C1 segment of cervical spinal cord (tissue), 14 donors: ENCODE measurements at regions not wholly inside any gene's neighbourhood (a gene's known extent, or its start where the extent isn't known, plus 50 kb on each side); places are given as distances from the start of the nearest gene placed in this dataset.

Experiments
- DNase-seq, 14 donors: peaks; one replicate each; lab custom pipeline; 2025; lab: John Stamatoyannopoulos, UW

DNA sequence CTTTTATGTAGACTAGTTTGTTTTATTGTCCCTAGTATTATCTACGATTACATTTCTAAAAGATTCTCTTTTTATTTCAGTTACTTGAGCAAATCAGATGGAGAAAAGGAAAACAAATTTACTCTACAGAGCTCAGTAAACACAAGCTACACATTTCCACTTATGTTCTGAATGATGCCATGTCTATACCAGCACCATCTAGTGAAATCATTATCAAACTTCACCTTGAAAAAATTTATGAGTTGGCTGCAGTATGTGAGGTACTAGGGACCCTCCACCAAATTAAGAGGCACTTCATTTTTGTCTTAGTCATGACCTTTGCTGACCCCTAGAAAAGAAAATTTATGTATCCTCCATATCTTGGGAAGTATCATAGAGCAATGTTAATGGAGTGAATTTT is 827.4 kb downstream of the SI start:
- no peak for DNase-seq

DNA sequence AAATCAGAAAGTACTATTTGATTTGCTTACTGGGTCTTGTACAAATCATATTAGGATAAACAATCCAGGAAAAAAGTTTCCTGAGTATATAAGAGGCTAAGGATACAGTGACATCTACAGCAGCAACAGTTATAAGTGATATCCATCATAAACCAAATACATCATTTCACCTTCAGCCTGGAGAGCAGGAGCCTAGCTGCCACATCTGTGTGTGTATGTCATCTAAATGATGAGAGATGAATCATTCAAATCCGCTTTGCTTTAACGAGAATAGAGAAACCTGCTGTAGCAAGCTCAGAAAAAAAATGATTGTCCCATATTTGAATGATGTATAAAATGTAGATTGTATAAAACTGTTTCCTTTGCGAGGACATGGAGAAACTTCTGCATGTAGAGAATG is 841.4 kb downstream of the SI start:
- DNase-seq = no peak

DNA sequence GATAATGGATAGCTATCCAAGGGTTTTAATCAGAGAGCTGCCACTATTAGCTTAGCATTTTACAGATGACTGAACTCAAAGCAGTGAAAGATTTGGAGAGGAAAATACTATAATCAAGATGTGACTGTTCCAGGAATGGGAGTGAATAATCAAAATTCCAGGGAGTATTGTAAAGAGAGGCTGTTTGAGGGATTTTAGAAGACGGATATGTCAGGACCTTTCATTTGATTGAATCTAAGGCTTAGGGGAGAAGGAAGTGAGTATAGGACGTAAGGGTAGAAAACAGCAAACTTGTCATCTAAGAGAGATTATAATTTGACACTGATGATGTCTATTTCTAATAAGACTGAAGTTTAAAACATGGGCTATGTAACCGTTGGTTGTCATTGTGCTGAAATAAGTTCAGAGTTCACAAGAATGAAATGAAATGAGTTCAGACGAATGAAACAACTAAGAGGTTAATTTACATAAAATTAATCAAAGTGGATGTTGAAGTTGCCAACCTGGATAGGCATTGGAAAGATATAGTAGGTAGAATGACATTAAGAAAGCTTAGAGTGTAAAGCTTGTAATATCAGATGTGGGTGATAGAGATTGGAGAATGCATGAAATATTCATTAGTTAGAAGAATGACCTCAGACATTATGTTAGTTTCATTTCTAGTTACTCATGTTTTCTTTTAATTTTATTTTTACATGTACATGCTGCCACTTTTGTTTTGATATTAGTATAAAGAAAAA is 842.8 kb downstream of the SI start:
- DNase-seq = no peak

DNA sequence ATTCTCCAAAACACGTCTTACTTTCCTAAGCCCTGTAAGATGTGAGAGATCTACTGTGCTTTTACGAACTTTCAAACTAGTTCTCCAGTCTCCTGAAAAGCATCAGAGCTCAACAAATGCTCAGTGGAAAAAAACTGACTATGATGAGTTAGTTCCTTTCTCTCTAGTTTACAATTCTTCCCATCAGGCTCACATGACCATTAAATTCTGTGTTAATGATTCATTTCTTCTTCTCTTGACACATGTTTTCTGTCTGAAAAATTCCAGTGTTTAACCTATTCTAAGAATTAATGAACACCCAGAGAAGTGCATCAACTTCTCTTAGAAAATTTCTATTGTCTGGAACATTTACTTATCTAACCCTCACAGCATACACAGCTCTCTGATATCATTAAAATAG is 844.3 kb downstream of the SI start:
- no peak for DNase-seq

DNA sequence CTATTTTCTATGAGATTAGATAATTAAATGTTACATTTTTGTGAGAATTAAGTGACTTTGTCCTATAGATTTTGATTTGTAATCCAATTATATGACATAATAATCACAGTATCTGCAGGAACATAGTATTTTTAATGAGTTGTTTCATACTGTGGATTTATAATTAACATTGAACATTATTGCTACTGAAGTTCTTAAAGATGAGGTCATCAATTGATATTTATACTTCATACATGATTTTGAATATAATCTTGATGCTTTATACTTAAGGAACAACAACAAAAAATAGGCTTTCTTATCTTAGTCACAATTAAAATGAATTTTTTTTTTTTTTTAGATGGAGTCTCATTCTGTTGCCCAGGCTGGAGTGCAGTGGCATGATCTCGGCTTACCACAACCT is 846.6 kb downstream of the SI start:
- no peak for DNase-seq

DNA sequence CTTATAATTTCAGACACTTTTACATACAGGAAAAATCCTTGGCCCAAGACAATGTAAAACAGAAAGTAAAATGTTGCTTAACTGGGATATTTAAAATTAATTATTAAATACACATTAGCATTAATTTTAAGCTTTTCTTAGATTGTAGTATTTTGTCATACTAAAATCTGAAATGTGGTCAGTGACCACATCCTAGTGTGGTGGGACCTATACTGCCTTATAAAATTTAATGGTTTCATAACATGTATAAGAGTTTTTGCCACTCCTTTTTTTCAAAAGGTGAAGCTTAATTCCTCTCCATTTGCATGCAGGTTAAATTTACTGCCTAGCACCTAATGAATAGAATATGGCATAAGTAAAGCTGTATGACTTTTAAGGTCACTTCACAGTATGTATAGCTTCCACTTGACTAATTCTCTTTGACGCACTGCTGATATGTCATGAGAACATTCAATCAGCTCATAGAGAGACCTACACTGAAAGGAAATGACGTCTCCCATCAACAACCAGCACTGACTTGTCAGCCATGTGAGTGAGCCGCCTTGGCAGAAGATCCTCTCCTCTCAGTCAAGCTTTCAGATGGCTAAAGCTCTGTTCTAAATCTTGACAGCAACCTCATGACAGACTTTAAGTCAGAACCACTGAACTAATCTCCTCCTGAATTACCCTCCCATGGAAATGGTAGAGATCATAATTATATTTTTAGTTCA is 847.8 kb downstream of the SI start:
- DNase-seq = no peak

DNA sequence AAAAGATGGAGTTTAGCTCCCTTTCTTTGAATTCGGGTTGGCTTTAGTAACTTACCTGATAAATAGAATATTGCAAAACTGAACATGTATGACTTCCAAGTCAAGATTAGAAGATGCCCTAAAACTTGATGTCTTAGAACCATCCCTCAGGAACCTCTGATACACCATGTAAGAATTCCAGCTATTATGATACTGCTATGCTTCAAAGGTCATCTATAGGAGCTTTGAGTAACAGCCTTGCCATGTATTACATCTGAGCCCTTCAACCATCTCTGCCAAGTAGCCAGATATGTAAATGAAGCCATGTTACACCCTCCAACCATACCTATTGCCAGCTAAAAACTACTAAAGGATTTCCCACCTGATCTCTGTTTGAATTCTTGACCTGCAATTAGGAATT is 854.2 kb downstream of the SI start:
- DNase-seq = no peak

DNA sequence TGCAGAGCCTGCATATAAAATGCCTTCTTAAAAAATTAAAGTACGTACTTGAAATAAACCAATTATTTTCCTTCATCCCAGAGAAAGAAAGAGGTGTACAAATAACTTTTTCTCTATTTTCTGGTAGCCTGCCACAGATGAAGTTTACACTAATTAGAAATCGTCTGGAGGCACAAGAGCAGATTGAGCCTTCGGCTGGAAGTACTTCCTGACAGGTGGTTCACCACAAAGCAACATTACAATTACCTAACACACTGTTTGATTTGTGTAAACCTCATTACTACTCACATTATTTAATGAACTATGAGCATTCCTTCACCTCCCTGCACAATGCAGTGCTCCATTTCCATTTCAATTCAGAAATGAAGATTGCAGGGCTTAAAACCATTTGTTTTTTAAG is 856.1 kb downstream of the SI start:
- DNase-seq = no peak

DNA sequence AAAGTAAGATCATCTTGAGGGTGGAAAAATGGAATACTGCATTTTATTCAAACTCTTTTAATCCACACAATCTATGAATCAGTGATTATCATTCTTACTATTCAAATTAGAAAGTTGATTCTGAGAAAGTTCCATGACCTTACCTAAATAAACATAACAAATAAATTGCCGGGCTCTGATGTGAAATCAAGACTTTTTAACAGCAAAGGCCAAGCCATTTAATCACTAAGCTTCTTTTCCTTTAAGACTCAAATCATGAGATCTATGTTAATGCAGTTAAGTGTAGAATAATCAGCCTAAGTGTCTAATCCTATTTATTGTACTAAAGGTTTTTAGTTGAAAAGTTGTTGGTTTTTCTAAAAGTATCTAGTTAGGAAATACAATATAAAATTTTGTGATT is 857.0 kb downstream of the SI start:
- no peak for DNase-seq

DNA sequence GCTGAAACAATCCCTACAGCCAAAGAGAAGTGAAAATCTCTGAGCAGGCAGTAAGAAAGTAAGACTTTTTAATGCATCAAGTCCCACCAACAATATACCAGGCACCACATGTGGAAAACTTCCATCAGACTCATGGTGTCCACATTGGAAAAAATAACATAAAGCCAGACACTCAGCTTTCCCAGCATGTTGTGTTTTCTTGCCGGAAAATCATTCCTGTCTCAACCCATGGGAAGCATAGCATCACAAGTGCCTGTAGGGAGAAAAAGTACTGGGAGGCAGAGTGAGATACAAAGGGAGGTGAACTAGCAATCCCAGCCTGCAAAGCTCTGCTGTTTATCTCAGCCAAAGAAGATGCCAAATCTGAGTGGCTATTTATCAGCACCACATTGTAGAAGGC is 868.9 kb downstream of the SI start:
- DNase-seq = no peak

DNA sequence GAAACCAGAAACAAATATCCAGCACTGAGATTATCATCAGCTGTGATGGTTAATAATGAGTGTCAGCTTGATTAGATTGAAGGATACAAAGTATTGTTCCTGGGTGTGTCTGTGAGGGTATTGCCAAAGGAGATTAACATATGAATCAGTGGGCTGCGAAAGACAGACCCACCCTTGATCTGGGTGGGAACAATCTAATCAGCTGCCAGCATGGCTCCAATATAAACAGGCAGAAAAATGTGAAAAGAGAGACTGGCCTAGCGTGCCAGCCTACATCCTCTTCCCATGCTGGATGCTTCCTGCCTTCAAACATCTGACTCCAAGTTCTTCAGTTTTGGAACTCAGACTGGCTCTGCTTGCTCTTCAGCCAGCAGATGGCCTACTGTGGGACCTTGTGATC is 869.5 kb downstream of the SI start:
- DNase-seq = no peak

DNA sequence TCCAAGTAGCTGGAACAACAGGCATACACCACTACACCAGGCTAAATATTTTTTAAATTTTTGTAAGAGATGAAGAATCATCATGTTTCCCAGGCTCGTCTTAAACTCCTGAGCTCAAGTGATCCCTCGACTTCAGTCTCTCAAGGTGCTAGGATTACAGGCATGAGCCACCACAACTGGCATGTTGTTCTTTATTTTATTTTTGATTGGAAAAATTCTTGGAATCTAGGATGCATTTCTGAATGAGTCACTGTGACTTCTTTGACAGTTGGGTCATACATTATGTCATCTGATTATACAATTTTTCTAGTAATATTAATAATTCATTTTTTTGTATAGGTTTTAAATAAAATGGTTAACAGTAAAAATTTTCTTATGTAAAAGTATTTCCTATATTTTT is 870.2 kb downstream of the SI start:
- no peak for DNase-seq

DNA sequence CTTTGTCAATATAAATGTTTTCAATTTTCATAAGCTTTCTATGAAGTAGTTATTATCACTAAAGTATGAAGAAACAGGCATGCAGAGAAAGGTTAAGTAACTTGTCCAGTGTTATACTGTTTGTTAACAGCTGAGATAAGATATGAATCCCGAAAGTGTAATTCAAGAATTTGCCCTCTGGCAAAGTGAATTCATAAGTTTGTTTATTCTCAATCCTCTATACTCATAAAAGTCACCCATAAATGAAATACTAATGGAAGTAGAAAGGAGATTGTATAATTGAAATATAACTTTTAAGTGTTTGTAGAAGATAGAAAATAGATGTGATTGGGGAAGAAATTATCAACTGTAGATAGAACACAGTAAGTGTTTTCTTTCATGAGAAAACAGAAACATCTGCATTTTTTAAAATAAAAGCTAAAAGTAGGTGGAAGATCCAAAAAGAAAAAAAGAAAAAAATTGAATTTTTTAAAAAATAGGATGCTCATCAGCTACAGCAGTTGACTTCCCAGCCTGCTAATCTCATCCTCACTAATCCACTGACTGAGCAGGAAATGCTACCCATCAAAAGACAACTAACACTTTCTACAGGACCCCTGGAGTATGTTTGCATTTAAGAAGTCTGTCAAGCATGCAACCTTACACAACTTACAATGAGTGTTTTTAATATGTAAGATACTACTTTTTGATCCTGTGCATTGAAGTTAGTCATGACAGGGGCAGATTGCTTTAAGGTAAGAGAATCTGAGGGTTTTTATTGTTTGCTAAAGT is 878.1 kb downstream of the SI start:
- no peak for DNase-seq

DNA sequence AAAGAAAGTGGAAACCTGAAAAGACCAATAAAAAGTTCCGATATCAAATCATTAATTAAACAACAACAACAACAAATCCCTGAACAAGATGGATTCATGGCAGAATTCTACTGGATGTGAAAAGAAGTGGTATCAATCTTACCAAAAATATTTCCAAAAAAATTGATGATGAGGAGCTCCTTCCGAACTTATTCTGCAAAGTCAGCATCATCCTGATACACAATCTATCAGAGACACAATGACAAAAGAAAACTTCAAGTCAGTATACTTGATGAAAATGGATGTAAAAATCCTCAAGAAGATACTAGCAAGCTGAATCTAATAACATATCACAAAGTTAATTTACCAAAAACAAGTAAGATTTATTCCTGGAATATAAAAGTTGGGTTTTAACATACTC is 881.8 kb downstream of the SI start:
- DNase-seq = no peak

DNA sequence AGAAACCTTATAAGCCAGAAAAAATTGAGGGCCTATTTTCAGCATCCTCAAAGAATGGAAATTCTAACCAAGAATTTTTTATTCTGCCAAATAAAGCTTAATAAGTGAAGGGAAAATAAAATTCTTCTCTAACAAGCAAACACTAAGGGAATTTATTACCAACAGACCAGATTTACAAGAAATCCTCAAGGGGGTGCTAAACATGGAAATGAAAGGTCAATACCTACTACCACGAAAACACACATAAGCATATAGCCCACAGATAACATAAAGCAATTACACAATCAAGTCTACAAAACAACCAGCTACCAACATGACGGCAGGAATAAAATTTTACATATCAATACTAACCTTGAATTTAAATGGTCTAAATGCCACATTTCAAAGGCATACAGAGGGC is 883.5 kb downstream of the SI start:
- DNase-seq = no peak

DNA sequence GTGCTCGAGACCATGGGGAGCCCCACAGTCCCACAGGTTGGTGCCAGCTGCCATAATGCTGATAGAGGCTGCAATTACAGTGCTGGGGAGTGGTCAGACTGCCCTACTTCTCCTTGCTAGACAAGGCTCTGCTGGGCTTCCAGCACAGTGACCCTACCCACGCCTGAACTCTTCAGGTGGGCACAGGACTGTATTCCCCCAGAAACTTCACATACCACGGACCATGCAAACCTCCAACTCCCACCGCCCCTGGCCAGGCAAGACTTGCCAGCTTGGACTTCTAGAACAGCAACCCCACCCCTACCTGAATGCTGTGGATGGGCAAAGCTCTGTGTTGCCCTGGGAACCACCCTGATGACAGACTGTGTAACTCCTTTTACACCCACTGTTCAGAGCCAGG is 885.3 kb downstream of the SI start:
- no peak for DNase-seq

DNA sequence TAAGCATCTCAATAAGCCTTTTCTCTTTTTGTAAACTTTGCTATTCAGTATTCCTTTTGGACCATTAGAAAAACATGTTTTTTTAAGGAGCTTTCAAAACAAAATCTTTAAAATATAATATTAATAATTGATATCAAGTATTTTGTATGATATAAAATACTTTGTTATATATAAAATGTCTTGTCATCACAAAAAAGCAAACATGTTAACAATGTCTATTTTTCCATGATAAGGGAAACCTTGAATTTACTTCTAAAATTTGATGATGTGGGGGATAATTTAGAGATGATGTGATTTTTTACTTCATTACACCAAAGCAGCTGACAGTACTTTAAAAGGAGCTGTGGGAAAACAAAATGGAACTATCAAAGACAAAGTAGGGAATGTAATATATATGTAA is 887.7 kb downstream of the SI start:
- no peak for DNase-seq

DNA sequence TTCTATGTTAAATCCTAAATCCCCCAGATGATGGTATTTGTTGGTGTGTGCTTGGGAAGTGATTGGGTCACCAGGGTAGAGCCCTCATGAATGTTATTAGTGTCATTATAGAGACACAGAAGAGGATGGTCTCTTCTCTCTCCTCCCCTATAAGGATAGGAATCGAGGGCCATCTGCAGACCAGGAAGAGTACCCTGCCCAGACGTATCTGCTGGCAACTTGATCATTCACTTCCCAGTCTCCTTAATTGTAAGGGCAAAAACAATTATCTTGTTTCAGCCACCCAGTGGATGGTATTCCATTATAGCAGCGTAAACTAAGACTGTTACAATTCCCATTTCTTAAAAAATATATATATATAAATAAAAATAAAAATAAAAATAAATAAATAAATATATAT is 892.2 kb downstream of the SI start:
- no peak for DNase-seq

DNA sequence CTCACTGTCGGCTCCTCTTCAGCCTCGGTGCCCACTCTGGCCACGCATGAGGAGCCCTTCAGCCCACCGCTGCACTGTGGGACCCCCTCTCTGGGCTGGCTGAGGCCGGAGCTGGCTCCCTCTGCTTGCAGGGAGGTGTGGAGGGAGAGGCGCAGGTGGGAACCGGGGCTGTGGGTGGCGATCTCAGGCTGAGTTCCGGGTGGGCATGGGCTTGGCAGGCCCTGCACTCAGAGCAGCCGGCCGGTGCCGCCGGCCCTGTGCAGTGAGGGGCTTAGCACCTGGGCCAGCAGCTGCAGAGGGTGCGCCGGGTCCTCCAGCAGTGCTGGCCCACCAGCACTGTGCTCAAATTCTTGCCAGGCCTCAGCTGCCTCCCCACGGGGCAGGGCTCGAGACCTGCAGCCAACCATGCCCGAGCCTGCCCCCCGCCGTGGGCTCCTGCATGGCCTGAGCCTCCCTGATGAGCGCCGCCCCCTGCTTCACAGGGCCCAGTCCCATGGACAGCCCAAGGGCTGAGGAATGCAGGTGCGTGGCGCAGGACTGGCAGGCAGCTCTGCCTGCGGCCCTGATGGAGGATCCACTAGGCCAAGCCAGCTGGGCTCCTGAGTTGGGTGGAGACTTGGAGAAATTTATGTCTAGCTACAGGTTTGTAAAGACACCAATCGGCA is 899.1 kb downstream of the SI start:
- no peak for DNase-seq

DNA sequence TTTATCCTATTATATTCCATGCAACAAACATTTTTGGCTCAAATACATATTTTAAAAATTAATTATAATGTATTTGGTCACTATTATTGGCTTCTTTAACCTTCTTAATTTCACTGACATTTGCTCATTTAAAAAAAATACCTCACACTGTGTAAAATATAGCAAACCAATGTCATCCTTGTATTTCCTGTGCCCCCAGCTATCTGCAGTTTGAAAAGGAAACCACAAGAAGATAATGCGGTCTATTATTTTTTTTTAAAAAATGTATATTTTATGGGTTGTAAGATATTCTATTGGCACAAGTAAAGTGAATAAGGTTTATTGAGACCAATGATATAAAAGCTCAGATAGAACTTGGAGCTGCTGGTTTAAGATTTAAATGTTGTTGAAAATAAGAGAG is 904.2 kb downstream of the SI start:
- DNase-seq = no peak

DNA sequence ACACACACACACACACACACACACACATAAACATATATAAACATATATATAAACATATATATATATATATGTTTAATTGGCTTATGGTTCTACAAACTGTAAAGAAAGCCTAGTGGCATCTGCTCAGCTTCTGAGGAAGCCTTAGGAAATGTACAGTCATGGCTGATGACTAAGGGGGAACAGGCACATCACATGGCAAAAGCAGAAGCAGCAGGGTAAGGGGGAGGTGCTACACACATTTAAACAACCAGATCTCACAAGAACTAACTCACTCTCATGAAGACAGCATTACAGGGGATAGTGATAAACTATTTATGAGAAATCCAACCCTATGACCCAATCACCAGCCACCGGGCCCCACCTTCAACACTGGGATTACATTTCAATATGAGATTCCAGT is 922.9 kb downstream of the SI start:
- DNase-seq = no peak

DNA sequence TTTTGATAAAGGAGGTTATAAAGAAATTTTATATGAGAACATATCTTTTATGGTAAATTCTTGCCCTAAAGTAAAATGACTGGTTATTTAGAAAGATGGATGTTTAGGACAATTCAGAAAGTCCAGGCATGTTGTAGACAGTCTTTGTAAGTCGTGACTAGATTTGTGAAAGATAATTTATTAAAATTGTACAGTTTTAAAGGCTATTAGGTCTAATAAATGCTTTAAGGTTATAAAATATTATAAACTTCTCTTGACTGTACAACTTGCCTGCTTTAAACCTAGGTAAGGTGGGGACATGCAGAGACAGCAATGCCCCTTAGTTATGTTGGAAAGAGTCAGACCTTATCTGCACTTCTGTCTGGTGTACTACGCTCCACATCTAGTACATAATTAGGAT is 933.5 kb downstream of the SI start:
- no peak for DNase-seq
